GM18868 (cell line): ENCODE measurements at regions not wholly inside any gene's neighbourhood (a gene's known extent, or its start where the extent isn't known, plus 50 kb on each side); places are given as distances from the start of the nearest gene placed in this dataset.

Experiments
- ATAC-seq: cut with Tn5 transposase; IDR thresholded peaks from one replicate; pipeline ENCODE4 v1.9.1; 2021; ENCODE audit warnings: mild to moderate bottlenecking, moderate library complexity; ENCODE audit not compliant: unreplicated experiment

DNA sequence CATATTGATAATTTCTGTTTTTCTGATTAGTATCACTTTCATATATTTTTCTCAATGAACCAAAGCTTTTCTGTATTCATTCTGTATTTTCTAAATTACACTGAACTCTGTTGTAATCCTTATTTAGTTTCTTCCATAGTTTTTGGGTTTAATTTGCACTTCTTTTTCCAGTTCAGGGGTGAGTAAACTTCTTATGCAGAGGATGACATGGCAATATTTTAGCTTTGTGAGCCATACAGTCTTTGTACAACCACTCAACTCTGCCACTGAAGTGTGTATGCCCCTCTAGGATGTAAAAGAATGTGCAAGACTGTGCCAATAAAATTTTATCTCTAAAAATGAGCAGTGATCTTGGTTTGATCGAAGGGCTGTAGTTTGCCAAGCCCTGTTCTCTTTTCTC is 239.0 kb upstream of the CITED2 start:
- ATAC-seq = no peak

DNA sequence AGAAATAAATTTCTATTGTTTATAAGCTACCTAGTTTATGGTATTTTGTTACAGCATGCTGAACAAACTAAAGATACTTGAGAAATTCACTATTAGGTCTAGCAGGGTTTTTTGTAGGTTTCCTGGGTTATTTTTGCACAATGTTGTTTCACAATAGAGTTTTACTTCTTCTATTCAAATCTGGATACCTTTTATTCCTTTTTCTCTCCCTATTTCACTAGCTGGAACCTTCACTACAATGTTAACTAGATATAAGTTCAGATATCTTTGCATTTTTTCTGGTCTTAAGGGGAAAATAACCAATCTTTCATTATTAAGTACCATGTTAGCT is 237.7 kb upstream of the CITED2 start:
- ATAC-seq = no peak

- ATAC-seq = no peak
Observed at GRCh38 chr6:139611327-139612134, 237.1 kb upstream of the CITED2 start.

DNA sequence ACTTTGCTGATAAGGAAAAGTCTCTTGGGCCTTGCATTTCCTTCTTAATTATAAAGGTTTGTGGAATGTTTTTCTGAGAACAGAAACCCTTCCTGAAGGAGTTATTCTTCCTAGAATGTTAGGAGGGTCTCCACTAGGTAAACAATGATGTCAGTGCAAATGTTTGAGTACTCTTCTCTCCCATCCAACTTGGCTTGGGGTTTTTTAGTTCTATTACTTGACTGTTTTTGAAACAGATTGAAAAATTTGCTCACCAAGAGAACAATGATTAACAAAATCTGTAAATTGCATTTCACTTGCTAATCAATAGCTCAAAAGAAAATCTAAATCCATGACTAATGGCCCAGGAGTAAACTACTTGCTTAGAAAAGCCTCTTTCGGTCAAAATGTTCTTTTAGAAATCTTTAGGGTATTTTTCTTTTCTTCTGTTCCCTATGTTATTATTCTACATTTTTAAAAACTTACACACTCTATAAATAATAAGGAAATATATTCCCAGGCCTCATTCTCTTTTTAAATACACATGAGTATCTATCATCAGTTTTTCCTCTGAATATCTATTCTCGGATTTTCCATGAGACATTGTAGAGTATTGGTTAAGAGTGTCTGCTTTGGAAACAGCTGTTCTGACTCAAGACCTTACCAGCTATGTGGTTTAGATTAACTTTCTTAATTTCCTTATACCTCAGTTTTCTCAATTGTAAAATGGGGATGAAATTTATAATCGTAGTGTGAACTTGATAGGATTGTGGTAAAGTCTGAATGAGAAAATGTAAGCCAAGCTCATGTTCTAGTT is 234.2 kb upstream of the CITED2 start:
- ATAC-seq = no peak

GRCh38 chr6:139605350-139605749 is 230.9 kb upstream of the CITED2 start:
- ATAC-seq = no peak

- ATAC-seq = no peak
Observed at GRCh38 chr6:139603581-139603980, 229.1 kb upstream of the CITED2 start.

DNA sequence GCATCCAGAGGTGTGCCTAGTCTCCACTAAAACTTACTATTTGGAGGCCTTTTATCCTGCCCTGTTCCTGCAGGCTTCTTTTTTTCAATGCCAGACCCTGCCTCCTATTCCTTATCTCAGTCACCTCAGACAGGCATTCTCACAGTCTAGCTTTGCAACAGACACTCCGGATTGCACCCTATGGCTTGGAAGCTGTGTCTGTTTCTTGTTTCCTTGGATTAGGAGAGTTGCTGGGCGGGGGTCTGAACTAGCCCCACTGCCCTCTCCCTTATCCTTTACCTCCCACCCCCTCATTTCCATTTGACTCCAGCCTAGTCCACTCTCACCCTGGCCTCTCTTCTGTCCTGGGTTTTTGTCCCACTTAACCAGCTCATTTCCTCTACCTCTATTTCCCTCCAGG is 228.1 kb upstream of the CITED2 start:
- no peak for ATAC-seq

DNA sequence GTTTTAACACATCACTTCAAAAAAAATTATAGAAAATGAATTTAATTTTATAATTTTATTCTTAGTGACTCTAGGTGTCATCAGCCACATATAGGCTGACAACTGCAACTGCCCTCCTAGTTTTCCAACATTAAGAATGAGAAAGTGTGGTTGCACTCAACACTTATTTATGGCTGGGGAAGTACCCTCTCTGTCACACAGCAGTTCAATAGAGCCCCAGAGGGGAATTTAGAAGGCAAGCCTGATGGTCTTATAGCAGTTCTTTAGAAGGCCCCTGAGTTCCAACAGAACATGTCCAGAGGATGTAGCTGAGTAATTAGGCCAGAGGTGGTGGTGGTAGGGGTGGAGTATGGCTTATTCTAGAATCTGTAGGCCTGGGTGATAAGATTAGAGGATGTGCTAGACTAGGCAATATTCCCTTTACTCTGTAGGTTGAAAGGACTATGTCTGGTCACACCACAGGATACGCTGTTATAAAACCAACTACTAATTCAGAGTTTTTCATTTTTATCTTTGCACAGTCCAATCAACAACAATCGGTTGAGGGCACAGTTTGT is 226.5 kb upstream of the CITED2 start:
- peak; percentile 99 for ATAC-seq

DNA sequence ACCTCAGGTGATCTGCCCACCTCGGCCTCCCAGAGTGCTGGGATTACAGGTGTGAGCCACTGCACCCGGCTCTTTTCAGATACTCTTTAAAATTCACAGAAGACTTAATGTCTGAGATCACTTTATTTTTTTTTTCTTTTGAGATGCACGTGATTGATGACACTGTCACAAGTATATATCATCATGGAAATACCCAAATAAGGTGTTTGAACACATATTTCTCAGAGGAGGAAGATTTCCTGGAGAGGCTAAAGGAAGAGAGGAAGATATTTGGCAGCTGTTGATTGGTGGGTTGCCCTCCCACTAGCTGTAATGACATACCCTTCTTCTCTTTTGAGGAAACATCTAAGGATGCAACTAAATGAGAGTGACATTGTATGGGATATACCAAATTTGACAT is 225.9 kb upstream of the CITED2 start:
- ATAC-seq = peak; percentile 13

DNA sequence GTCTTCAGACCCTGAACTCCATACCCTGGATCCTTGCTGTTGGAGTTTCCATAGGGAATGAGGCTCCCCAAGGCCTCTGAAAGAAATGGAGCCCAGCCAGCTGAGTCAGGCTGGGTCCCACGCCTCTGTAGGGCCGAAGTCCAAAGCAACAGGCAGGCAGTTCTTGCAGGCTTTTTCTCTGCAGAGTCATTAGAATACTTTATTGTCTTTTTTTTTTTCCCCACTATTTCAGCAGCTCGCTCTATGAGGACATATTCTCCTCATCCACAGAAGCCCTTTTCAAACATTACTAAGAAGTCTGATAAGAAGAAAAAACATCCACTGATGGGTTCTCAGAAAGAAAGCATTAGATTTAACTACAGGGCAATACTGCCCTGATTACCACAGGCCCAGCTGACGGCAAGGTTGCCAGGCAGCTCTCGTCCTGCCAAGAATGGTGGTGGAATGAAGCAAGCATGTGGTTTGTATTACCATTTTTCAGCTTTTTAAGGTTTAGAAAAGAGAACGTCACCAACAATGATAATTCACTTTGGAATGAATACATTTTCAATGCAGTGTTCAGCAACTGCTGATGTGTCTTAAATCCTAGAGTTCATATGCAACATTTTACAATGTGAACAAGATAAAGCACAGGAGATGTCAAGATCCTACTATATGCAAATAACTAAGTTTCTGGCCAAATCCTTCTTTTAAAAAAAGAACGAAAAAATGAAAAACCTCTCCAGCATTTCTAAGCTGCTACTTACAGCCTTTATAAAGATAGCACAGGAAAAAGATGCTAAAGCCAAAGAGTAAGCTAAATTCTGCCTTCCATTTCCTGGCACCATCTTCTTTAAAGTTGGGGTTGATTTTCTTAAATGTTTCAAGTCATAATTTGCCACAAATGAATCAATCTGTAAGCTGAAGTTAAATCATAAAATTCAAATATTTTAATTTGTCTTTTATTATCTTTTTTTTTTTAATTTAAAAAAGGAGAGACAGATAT is 223.6 kb upstream of the CITED2 start:
- no peak for ATAC-seq

- no peak for ATAC-seq
Observed at GRCh38 chr6:139597087-139597763, 222.8 kb upstream of the CITED2 start.

DNA sequence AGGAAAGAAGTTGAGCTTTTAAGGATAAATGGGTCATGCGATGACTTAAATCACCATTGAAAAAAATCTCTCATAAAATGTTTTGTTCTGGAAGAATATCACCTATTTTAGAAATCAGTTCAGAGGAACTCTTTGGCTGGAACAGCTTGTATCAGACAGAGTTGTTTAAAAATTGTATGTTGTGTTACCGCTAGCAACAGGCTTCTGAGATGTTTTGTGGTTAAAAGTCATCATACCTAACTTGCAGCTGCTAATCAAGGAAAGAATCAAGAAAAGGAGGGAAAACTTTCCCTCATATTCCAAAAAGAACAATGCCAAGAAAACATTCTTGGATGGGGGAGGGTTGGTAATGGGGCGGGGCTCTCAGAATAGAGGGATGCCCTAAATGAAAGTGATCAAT is 220.7 kb upstream of the CITED2 start:
- no peak for ATAC-seq

- ATAC-seq = no peak
Observed at GRCh38 chr6:139594333-139594965, 220.0 kb upstream of the CITED2 start.

- ATAC-seq = no peak
Observed at GRCh38 chr6:139593081-139593480, 218.6 kb upstream of the CITED2 start.

GRCh38 chr6:139592011-139592410 is 217.6 kb upstream of the CITED2 start:
- no peak for ATAC-seq

GRCh38 chr6:139591075-139591865 is 216.8 kb upstream of the CITED2 start:
- ATAC-seq = no peak

DNA sequence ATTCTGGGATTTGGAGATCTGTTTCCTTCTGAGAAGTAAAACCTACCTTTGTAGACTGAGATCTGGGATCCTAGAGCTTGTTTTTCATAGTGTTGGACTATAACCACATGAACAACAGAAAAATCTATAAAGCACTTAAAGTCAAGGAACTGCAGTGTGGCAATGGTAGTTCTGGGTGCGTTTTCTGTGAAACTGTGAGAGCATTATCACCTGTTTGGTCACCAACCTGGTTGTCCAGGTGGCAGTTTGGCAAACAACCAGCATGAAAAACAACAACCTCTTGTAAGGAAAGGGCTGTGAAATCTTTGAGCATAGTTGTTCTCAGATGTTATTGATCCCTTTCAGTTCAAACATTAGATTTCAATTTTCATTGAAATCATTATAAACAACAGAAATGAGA is 215.8 kb upstream of the CITED2 start:
- ATAC-seq = no peak

DNA sequence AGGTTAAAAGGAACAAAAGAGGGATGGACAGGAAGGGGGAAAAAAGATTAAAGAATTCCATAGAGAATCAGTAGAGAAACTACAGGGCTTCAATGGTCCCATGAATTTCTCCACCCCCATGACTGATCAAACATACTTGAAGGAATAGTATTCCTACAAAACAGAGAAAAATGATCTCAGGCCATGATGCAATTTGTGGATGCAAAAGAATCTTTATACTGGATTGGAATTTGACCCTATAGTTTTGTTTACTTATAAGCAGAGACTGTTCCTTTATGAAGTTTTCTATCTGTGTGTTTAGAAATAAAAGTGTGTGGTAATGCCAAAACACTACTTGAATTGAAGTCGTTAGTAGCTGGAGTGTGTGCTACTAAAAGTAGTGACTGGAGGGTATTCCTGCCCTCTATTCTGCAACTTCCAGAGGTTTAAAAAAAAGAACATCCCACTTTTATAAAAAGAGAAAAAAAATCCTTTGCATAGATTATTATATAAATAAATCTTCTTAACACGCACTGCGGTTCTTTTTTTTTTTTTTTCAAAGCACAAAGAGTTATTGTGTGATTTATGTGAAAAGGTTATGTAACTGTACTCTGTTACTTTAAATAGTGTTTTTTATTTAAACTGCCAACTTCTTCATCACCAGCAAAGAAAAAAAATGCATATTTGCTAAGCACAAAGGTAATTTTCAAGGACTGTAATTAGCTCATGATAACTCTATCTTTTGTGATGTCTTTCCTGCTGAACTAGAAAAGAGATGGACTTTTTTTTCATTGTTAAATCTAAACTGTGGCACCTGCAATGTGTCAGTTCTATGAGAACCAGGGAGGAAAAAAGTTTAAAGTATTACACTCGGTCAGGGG is 214.5 kb upstream of the CITED2 start:
- no peak for ATAC-seq
